ENCODE measurements at regions not wholly inside any gene's neighbourhood (a gene's known extent, or its start where the extent isn't known, plus 50 kb on each side); places are given as distances from the start of the nearest gene placed in this dataset.

- TF ChIP-seq EZH2 (IDR thresholded peaks at IDR 0.05; ENCODE audit: insufficient read depth, poor library complexity, severe bottlenecking) (no peak), EZH2phosphoT487 (IDR thresholded peaks at IDR 0.05; ENCODE audit: insufficient read depth, low read depth) (no peak)
Measured at GRCh38 chr13:103833294-103833852, 767.2 kb upstream of the SLC10A2 start.
